Activated CD4-positive, alpha-beta T cell treated with anti-CD3 and anti-CD28 coated beads, Interleukin-2, amount 50 U/mL, for 1 hour (primary cell): ENCODE measurements at regions not wholly inside any gene's neighbourhood (a gene's known extent, or its start where the extent isn't known, plus 50 kb on each side); places are given as distances from the start of the nearest gene placed in this dataset.
"Not testable (repeated sequence)": the region's sequence is repeated elsewhere in the genome, so short reads cannot be mapped to it uniquely, and the experiment has no call there.

Experiments used
- DNase-seq: peaks from one replicate; pipeline ENCODE4 v3.0.0-alpha.2; 2020

DNA sequence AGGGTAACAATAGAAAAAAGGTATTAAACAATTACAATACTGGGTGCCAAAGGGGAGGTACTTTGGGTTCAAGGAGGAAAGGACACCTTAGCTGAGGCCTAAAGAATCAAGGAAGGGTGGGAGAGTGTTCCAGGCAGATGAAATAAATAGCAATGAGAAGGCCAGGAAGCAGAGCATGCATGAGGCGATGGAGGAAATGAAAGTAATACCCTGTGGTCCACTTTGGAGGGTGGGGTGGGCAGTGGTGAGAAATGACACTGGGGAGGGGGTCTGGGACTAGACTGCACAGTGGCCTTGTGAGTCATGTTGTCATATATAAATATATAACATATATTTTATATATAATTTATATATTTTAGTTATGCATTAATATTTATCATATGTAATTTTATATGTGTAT is 55.9 kb downstream of the BHLHE40 start:
- DNase-seq: no peak

DNA sequence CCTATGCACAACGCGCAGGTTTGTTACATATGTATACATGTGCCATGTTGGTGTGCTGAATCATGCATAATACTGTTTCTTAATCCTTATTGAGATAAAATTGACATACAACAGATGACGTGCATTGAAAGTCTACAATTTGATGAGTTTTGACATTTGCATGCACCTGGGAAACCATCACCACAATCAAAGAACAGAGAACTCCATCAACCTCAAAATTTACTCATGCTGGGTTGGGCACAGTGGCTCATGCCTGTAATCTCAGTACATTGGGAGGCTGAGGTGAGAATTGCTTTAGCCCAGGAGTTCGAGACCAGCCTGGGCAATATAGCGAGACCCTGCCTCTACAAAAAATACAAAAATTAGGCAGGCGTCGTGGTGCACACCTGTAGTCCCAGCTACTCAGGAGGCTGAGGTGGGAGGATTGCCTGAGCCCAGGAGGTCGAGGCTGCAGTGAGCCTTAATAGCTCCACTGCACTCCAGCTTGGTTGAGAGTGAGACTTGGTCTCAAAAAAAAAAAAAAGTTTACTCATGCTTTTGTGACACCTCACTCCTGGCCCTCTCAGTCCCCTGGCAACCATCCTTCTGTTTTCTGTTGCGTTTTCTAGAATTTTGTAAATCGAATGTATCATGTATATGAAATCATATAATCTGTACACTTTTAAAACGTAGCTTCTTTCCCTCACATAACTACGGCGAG is 56.6 kb downstream of the BHLHE40 start:
- no peak for DNase-seq

DNA sequence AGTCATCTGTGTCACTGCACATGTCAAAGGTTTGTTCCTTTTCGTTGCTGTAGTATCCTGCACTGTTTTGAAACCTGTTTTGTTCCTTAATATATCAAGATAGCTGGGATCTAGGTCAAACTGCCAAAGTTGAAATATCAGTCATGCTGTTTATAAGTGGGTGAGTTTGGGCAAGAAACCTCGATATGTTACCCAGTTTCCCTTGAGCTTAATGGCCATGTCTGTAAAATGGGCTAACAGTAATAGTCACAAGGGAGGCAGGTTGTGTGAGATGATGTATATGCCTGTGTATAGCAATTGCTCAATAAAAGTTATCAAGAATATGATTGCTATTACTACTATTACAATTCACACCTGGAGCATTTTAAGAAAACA is 57.1 kb downstream of the BHLHE40 start:
- no peak for DNase-seq

DNA sequence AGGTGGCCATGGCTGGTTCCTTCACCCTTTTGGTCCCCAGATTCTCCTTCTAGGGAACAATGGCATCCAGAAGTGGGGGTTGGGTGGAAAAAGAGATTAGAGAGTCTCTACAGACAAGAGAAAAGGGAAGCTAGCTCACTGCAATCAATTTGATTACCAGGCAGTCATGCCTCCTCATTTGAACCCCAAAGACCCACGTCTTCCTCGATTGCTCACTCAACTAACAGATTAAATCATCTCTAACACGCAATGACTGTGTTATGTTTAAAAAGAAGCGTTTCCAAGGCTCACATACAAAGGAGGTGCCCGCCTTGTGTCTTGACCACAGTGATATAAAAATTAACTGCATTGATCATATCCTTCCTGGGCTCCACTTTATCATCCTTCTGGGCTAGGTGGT is 57.6 kb downstream of the BHLHE40 start:
- no peak for DNase-seq

DNA sequence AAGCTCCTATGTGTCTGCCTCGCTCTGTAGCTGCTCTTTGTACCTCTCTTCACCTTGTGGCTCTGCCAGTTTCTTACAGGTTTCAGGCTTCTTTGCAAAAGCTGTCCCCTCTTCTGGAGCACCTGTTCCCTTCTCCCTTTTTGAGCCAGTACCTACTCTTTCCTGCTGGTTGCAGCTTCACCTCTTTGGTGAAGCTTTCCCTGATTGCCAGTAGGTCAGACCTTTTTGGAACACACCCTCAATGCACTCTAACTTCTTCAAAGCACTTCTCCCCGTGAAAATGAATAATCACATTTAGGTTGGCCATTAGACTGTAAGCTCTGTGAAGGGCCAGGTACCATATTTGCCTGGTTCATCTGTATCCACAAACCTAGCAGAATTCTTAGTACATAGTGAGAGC is 60.3 kb downstream of the BHLHE40 start:
- DNase-seq: no peak

DNA sequence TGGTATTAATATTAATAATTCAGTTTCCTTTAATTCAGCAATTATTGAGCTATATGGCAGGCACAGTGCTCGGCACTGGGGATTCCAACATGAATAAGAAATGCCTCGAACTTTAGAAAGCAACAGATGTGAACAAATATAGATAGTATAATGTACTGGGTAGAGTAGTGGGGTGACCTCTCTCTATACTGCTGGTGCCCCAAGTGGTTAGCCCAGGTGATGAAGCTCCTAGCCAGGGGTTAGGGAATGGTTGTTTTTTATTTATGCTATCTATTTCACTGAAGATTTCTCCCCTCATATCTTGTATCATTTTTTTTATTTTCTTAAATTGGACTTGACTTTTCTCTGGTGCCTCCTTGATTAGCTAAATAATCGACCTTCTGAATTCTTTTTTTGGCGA is 62.1 kb downstream of the BHLHE40 start:
- DNase-seq: no peak

DNA sequence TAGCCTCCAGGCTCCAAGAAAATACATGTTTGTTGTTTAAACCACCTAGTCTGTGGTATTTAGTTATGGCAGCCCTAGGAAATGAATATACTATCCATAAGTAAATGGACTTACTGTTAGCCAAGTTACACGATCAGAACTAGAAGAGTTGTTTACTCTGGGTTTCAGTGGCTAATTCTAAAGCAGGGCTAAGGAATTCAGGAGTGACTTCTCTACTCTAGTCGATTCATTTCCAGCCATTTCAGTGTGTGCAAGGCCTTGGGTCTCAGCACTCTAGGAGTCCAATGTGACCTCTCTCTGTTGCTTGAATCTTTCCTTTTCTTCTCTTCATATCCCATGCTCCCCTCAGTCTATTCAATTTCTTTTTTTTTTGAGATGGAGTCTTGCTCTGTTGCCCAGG is 66.7 kb downstream of the BHLHE40 start:
- DNase-seq: no peak

DNA sequence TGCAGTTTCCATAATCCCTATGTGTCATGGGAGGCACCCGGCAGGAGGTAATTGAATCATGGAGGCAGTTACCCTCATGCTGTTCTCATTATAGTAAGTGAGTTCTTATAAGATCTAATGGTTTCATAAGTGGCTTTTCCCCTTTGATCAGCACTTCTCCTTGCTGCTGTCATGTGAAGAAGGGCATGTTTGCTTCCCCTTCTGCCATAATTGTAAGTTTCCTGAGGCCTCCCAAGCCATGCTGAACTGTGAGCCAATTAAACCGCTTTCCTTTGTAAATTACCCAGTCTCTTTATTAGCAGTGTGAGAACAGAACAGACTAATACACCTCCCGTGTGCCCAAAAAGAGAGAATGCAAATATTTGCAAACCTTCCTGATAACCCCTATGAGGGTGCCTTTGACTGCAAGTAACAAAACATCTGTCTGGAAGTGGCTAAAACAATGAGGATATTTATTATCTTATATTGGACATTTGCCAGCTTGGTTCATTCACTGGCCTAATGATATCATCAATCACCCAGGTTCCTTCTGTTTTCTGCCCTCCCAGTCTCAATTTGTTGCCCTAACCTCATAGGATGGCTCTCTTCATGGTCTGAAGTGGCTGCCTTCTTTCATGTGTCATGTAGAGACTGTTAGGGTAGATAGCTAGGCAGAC is 68.7 kb downstream of the BHLHE40 start:
- no peak for DNase-seq

DNA sequence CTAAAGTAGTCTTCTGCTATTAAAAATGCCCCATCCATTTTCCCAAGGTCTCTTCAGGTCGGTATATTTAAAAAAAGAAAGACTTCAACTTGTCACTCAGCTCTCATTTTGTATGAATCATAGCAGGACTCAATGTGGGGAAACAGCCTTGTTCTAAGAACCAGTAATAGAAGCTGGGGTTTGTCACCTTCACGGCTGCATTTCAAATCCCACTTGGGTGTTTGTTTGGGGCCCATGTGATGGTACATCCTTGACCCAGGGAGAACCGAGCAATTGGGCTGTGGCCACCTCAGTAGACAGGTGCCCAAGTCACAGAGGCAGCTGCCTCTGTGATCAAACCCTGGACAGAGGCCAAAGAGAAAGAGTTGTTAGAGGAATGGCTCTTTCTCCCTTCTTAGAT is 70.3 kb upstream of the ARL8B start:
- DNase-seq: no peak

DNA sequence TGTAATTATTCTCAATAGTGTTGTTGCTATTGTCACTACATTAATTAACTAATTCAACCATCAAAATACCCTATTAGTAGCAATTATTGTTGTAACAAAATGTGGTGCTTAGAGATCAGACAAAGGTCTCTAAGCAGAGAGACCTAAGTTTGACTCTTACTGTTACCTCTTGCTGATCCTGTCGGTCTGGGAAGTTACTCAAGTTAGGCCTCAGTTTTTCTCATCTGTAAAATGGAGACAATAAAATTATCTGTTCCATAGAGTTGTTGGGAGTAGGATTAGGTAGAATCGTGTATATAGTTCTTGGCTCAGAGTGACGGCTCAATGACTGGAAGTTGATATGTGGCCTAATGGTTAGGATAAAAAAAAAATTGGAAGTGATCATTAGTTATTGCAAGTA is 69.8 kb upstream of the ARL8B start:
- DNase-seq: no peak

DNA sequence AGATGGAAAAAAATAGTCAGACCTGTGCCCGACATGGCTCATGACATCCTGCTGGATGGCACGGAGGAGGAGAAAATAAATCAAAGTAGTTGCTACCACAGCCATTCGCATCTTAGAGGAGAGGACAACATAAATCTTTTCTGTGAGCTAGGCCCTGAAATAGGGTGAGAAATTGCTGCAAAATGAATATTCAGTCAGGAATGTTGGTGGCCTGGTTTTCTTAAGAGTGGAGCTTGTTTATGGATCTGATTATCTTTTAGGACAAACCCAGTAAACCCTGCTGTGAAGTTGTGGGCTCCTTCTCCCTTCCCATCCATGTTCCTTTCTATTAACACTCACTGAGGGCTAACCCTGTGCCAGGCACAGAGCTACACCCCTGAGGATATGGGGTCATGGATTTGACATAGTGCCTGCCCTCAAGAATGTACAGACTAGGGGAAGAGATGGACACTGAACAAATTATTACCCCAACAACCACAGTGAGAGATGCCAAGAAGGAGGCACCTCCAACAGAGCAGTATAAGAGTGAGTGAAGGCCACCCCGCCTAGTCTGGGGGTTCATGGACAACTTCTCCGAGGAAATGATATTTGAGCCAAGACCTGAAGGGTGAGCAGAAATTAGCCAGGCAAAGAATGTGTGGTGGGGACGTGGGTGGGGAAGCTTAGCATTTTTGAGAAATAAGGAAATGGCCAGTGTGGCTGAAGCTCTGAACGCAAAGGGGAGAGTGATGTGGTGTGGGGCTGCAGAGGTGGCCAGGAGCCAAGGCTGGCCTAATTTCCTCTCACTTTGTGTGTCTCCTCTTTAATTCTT is 68.9 kb upstream of the ARL8B start:
- DNase-seq: no peak

DNA sequence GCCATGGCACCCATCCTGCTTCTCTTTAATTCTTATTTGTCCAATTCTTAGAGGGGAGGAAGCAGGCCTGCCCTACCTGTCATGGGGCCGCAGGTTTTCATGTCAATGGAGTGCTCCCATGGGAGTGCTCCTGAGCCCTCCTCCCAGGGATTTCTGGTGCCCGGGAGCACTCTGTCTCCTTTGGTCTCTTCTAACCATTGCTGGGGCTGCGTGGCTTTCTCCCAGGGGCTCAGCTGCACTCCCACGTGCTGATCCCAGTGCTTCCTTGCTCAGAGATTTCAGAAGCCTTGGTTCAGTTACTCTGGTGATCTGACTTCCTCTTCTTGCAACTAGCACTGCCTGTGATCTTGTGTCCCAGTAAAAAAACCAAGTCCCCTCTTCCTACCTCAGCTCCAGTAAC is 68.0 kb upstream of the ARL8B start:
- DNase-seq: no peak

DNA sequence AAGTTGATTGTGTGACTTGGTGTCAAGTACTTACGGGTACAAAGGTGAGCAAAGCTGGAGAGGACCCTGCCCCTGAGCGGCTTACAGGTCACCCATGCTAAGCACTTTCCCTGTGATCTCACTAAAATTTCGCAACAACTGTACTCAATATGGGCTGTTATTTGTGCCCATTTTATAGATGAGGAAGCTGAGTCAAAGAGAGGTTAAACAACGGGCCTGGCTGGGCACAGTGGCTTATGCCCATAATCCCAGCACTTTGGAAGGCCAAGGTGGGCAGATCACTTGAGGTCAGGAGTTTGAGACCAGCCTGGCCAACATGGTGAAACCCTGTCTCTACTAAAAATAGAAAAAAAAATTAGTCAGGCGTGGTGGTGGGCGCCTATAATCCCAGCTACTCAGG is 67.5 kb upstream of the ARL8B start:
- DNase-seq: not testable (repeated sequence)

DNA sequence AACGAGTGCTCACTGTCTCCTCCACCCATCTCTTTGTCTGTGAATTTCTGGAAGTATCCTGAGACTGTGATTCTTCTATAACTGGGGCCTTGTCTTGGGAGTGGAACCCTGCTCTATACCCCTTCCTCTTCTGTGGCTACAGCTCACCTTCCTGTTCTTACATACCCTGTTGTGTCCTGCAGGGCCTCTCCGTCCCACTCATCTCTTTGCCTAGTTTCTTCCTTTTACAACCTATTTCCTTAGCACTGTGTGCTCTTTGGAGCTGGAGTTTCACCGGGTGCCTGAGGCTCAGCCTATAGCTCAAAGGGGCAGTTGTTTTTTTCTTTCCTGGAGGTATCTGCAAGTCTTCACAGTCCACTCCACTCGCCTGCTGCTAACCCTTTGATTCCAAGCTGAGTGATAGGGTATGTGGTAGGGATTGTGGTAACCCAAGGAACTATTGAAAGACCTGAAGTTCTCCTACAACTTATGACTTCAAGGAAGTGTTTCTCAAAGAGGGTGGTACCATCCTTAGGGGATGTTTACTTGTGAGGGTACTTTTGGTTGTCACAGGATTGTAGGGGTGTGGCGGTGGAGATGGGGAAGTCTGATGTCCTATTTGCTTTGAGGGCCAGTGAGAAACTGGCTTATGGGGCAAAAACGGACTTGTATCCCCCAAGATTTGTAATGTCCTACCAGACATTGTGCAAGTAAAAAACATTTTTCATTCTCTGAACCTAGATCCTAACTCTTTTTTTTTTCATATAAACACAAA is 66.6 kb upstream of the ARL8B start:
- DNase-seq: no peak

DNA sequence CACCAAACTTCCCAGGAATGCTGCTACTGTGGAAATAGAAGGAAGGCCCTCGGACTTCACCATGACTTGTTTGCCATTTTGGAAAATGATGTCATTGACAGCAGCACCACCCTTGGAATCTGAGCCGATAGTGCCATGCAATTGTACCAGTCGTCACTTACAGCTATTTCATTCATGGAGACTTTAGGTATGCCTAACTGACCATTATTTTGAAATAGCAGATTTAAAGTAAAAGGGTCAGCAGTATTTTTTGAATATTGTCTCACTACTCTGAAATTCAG is 66.0 kb upstream of the ARL8B start:
- DNase-seq: no peak

DNA sequence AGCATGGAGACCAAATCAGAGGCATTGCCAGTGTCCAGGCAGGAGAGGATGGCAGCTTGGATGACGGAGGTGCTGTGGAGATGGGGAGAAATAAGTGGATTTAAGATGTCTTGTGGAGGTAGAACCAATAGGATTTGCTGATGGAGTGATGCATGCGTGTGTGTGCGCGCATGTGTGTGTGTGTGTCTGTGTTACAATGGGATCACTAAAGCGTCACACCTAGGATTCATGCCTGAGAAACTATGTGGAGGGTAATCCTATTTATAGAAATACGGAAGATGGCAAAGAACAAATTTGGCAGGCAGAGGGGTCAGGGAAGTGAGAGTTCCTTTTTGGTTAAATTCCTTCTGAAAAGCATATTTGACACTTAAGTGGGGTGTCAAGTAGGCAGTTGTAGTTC is 64.8 kb upstream of the ARL8B start:
- no peak for DNase-seq

DNA sequence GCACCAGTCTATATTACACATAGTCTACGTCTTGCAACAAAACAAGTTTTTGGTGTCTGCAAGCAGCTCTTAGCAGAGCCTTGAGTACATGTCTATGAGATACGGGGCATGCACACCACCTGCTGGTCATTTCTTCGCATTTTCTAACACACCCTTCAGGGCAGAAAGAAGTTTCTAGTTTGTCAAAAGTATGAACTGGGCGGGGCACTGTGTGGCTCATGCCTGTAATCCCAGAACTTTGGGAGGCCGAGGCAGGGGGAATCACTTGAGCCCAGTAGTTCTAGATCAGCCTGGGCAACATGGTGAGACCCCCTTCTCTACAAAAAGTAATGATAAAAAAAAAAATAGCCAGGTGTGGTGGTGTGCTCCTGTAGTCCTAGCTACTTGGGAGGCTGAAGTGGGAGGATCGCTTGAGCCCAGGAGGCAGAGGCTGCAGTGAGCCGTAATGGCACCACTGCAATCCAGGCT is 64.2 kb upstream of the ARL8B start:
- peak; percentile 70 for DNase-seq

DNA sequence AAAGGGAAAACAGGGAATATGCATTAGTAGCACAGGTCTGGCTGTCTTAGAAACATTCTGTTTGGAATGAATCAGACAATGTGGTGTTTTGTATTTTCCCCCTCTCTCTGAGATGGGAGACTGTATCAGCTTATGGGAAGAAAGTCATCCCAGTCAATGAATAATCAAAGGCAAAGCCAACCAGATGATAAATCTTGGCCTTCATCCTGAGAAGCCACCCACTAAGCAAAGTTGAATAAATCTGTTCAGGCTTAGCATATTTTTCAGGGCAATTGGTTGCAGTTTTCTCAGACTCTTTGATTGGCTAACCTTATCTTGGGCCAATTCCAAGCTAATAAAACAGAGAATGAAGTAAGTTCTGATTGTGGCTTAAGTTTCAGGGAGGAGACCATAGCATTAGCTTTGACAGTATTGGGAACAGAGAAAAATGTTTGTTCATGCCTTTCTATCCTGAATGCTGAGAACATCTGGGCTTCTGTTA is 63.6 kb upstream of the ARL8B start:
- DNase-seq: no peak

DNA sequence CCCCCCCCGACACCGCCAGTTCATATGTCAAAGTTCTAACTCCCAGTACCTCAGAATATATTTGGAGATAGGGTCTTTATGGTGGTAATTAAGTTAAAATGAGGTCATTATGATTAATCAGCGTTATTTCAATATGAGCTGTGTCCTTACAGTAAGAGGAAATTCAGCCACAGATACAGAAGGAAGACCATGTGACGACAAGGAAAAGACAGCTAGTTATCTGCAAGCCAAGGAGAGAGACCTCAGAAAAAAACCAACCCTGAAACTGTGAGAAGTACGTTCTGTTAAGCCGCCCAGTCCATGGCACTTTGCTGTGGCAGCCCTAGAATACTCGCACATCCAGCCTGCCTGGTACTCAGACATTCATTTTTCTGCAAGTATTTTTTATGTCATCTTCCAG is 62.3 kb upstream of the ARL8B start:
- DNase-seq: no peak

DNA sequence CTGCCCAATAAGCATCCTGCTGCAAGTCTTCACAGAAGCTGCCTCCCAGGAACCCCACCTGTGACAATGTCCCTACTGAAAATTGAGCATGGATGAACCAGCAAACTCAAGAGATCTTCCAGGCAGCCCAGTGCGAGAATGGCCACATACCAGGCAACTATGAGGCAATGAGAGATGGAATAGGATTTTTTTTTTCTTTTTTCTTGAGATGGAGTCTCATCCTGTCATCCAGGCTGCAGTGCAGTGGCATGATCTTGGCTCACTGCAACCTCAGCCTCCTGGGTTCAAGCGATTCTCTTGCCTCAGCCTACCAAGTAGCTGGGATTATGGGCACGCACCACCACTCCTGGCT is 60.9 kb upstream of the ARL8B start:
- DNase-seq: no peak

DNA sequence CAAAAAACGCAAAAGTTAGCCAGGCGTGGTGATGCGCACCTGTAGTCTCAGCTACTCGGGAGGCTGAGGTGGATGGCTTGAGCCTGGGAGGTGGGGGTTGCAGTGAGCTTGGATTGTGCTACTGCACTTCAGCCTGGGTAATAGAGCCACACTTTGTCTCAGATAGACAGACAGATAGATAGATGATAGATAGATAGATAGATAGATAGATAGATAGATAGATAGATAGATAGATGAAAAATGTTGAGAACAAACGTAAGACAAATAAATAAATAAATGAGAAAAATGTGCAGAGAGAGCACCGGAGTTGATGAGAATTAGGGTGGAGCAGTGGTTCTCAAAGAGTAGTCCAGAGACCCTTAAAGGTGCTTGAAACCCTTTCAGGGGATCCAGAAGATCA is 58.4 kb upstream of the ARL8B start:
- DNase-seq: no peak

DNA sequence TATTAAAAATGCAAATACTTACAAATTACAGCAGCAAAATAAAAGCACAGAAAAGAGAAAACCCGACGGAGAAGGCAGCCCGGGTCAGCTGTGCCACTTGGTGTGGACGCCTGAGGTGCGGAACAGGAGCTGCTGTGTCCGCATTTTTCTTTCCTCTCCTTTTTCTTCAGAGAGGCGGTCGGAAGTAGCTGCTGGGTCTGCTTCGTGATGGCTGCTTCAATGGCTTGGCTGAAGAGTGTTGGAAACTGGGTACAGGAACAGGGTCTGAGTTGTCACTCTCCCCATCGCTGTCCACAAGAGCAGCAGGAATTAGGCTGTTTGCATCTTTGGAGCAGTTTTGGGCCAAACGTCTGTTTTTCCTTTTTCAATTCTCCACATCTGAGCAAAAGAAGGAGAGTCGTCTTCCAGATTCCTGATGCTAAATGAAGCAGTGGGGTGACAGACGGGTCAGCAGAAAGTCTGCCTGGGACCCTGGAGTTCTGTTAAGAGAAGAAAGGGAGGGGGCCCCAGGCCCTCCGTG is 53.5 kb upstream of the ARL8B start:
- no peak for DNase-seq

DNA sequence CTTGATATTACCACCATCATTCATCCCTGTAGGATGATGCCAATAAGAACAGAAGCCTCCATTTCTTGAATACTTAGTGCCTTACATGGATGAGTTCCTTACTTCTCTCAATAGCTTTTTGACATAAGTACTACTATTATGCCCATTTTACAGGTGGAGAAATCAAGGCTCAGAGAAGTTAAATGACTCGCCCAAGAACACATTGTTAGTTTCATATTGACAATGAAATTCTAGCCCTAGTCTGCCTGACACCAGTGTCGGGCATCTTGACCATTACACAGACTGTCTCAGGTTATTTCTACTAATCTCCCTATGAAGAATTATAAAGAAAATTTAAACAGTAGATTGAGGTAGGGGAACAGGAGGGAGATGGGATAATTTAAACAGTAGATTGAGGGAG is 52.5 kb upstream of the ARL8B start:
- no peak for DNase-seq
